ENCODE measurements at regions not wholly inside any gene's neighbourhood (a gene's known extent, or its start where the extent isn't known, plus 50 kb on each side); places are given as distances from the start of the nearest gene placed in this dataset.

- no peak for DNase-seq
- Histone ChIP-seq H3K4me1 (no peaks in the 10 kb centered on the region), H3K4me3 (no peak overlapping the region), H3K9me3 (peaks cover 0 to 11% (median 3%) of the 10 kb centered on the region in 4 donors), H3K36me3 (no peaks in the 10 kb centered on the region), H3K27me3 (peaks cover 0 to 2% (median 0%) of the 10 kb centered on the region in 3 donors), H3K27ac (no peak overlapping the region)
- WGBS, 5 donors = 68 to 83% (median 76%) methylated on average over 3 of the region's 3 CpGs
- intact Hi-C loops (cut with DNase I; ENCODE audit: low total_unique reads) = no loop called here
- TF ChIP-seq EP300 (IDR thresholded peaks at IDR 0.05) (no peak), POLR2A (IDR thresholded peaks at IDR 0.05) (no peak), POLR2AphosphoS5 (IDR thresholded peaks at IDR 0.05) (no peak), CTCF (IDR thresholded peaks at IDR 0.05) (no peak)
These were observed 436.7 kb downstream of the DAD1 start for GRCh38 chr14:22152161-22152870.

GRCh38 chr14:22151121-22151520, 437.9 kb downstream of the DAD1 start:
- Histone ChIP-seq H3K4me1 (no peaks in the 10 kb centered on the region), H3K27me3 (peaks cover 0 to 2% (median 0%) of the 10 kb centered on the region in 3 donors), H3K4me3 (no peak overlapping the region), H3K9me3 (peaks cover 0 to 11% (median 3%) of the 10 kb centered on the region in 4 donors), H3K27ac (no peak overlapping the region), H3K36me3 (no peaks in the 10 kb centered on the region)
- no peak for DNase-seq
- TF ChIP-seq POLR2A (IDR thresholded peaks at IDR 0.05) (no peak), EP300 (IDR thresholded peaks at IDR 0.05) (no peak), POLR2AphosphoS5 (IDR thresholded peaks at IDR 0.05) (no peak), CTCF (IDR thresholded peaks at IDR 0.05) (no peak)
- intact Hi-C loops (cut with DNase I; ENCODE audit: low total_unique reads) = no loop called here
- 71 to 78% (median 72%) methylated on average over 4 of the region's 4 CpGs for WGBS, 5 donors

GRCh38 chr14:22149058-22149457, 440.0 kb downstream of the DAD1 start:
- intact Hi-C loops (cut with DNase I; ENCODE audit: low total_unique reads) = no loop called here
- H3K4me1 ChIP-seq = no peaks in the 10 kb centered on the region
- H3K36me3 ChIP-seq = no peaks in the 10 kb centered on the region
- 81 to 91% (median 87%) methylated on average over 3 of the region's 3 CpGs for WGBS, 5 donors
- no peak overlapping the region for H3K4me3 ChIP-seq
- peaks cover 0 to 2% (median 0%) of the 10 kb centered on the region in 3 donors for H3K27me3 ChIP-seq
- no peak overlapping the region for H3K27ac ChIP-seq
- TF ChIP-seq CTCF (IDR thresholded peaks at IDR 0.05) (no peak), EP300 (IDR thresholded peaks at IDR 0.05) (no peak), POLR2A (IDR thresholded peaks at IDR 0.05) (no peak), POLR2AphosphoS5 (IDR thresholded peaks at IDR 0.05) (no peak)
- H3K9me3 ChIP-seq = peaks cover 0 to 11% (median 3%) of the 10 kb centered on the region in 4 donors
- no peak for DNase-seq

GRCh38 chr14:22147716-22148115, 441.3 kb downstream of the DAD1 start:
- no peak for DNase-seq
- Histone ChIP-seq H3K36me3 (no peaks in the 10 kb centered on the region), H3K4me3 (no peak overlapping the region), H3K4me1 (no peaks in the 10 kb centered on the region), H3K9me3 (peaks cover 0 to 10% (median 3%) of the 10 kb centered on the region in 4 donors), H3K27me3 (peaks cover 0 to under 1% (median 0%) of the 10 kb centered on the region in 3 donors), H3K27ac (no peak overlapping the region)
- 75 to 89% (median 80%) methylated on average over 3 of the region's 3 CpGs for WGBS, 5 donors
- TF ChIP-seq EP300 (IDR thresholded peaks at IDR 0.05) (no peak), CTCF (IDR thresholded peaks at IDR 0.05) (no peak), POLR2A (IDR thresholded peaks at IDR 0.05) (no peak), POLR2AphosphoS5 (IDR thresholded peaks at IDR 0.05) (no peak)
- intact Hi-C loops (cut with DNase I; ENCODE audit: low total_unique reads) = no loop called here
